Kidney (tissue), 13 donors: ENCODE measurements at regions not wholly inside any gene's neighbourhood (a gene's known extent, or its start where the extent isn't known, plus 50 kb on each side); places are given as distances from the start of the nearest gene placed in this dataset.
A peak's percentile ranks its signal among the peaks of the same experiment; 100 is the strongest.

Experiments
- DNase-seq, 5 donors: peaks; one replicate each; pipeline ENCODE4 v3.0.0-alpha.2; 2013 to 2020
- FAIRE-seq: peaks from 2 replicates; lab custom pipeline; 2012; peaks lifted over from hg19 to GRCh38; lab: Jason Lieb, UNC
- H3K27ac ChIP-seq, 2 donors: one replicate each; pipeline ENCODE4 v1.7.0; 2013; ENCODE audit warnings: low read depth in 2 of 2, low read length in 2 of 2, inconsistent platforms in 1 of 2
- H3K27me3 ChIP-seq: one replicate; pipeline ENCODE4 v1.7.1; 2013; ENCODE audit warnings: low read length, inconsistent platforms; ENCODE audit not compliant: control insufficient read depth, insufficient read depth
- H3K36me3 ChIP-seq, 3 donors: one replicate each; pipeline versions ENCODE4 v1.7.0 to v1.7.1; 2013; ENCODE audit warnings: low read length in 3 of 3, control low read depth in 1 of 3, inconsistent platforms in 1 of 3; ENCODE audit not compliant: insufficient read depth in 3 of 3, control insufficient read depth in 2 of 3
- H3K4me1 ChIP-seq, 3 donors: one replicate each; pipeline versions ENCODE4 v1.7.0 to v1.7.1; 2013; ENCODE audit warnings: low read length in 3 of 3, inconsistent platforms in 1 of 3, low read depth in 1 of 3; ENCODE audit not compliant: control insufficient read depth in 2 of 3, insufficient read depth in 2 of 3
- H3K4me3 ChIP-seq, 3 donors: one replicate each; pipeline versions ENCODE4 v1.7.0 to v1.8.1; 2013; ENCODE audit warnings: low read length in 3 of 3, control low read depth in 1 of 3, inconsistent platforms in 1 of 3
- H3K9ac ChIP-seq, 3 donors: one replicate each; pipeline versions ENCODE4 v1.7.0 to v1.7.1; 2013; ENCODE audit warnings: low read length in 3 of 3, control low read depth in 1 of 3, inconsistent platforms in 1 of 3
- H3K9me3 ChIP-seq, 3 donors: one replicate each; pipeline versions ENCODE4 v1.7.0 to v1.7.1; 2013; ENCODE audit warnings: low read length in 3 of 3, control low read depth in 1 of 3, inconsistent platforms in 1 of 3; ENCODE audit not compliant: control insufficient read depth in 2 of 3, insufficient read depth in 1 of 3
- intact Hi-C: fragments of 100-400 bp; cut with DNase I; formaldehyde crosslinking; loops from one replicate; pipeline ENCODE4 v1.11.1; 2022
- TF ChIP-seq, protein P1 (sequence below): IDR thresholded peaks from 3 replicates; pipeline ENCODE4 v1.5.1; 2012; ENCODE audit warnings: mild to moderate bottlenecking, moderate library complexity, borderline replicate concordance; ENCODE audit not compliant: insufficient read depth; ENCODE audit errors: extremely low read depth
- donor health status: control.
- donor health status: control.
- donor health status: control.
- donor health status: control.
- donor health status: control.
- donor health status: DM: yes; HTN: yes; CAD: no.
- donor health status: Normal renal cell carcinoma (clear cell type).

DNA sequence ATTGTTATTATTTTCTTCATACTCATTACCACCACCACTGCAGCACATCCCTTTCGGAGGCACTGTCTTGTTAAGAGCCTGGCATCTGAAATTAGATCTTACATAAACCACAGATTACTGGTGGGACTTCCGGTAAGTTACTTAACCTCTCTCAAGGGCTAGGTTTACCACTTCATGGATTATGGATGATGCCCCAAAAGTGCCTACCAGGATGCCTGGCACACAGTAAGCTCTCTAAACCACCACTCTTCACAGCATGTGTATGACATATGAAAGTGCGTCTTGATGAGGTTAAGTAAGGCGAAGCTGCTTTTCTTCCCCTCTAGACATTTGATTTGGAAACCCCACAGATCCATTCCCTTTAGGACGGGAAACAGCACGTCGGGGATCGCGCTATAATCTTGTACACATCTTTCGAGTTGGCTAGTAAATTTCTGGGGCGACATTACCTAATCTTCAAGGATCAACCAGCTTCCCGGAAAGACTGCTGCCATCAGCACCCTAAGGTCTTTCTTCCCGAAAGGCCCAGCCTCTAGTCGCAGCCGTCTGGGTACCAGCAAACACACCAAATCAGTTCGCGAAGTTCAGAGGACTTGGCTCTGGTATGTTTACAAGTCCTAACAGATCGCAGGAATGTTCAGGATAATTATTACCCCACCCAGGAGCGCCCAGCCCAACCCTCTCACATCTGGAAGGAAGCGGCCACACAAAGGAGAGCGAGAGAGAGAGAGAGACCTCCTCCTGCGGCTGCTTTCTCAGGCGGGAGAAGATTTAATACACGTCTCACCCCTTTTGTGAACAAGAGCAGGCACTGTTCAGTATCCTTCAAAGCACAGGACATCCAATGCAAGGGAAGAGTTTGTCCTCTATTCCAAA is 155.1 kb upstream of the FRMD4B start:
- TF ChIP-seq, protein P1, sequence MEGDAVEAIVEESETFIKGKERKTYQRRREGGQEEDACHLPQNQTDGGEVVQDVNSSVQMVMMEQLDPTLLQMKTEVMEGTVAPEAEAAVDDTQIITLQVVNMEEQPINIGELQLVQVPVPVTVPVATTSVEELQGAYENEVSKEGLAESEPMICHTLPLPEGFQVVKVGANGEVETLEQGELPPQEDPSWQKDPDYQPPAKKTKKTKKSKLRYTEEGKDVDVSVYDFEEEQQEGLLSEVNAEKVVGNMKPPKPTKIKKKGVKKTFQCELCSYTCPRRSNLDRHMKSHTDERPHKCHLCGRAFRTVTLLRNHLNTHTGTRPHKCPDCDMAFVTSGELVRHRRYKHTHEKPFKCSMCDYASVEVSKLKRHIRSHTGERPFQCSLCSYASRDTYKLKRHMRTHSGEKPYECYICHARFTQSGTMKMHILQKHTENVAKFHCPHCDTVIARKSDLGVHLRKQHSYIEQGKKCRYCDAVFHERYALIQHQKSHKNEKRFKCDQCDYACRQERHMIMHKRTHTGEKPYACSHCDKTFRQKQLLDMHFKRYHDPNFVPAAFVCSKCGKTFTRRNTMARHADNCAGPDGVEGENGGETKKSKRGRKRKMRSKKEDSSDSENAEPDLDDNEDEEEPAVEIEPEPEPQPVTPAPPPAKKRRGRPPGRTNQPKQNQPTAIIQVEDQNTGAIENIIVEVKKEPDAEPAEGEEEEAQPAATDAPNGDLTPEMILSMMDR = no peak
- H3K27ac ChIP-seq = no peak overlapping the region
- no peaks in the 10 kb centered on the region for H3K4me1 ChIP-seq
- H3K9ac ChIP-seq = no peak overlapping the region
- DNase-seq (peak in 4 of 5 donors; percentile 57 to 77 (median 64)), FAIRE-seq (no peak)
- peaks cover 2% of the 10 kb centered on the region for H3K27me3 ChIP-seq
- H3K4me3 ChIP-seq = peak overlapping the region in 2 of 3 donors; percentile 34 to 49
- no peaks in the 10 kb centered on the region for H3K9me3 ChIP-seq
- no peaks in the 10 kb centered on the region for H3K36me3 ChIP-seq
- intact Hi-C loops = no loop called here

DNA sequence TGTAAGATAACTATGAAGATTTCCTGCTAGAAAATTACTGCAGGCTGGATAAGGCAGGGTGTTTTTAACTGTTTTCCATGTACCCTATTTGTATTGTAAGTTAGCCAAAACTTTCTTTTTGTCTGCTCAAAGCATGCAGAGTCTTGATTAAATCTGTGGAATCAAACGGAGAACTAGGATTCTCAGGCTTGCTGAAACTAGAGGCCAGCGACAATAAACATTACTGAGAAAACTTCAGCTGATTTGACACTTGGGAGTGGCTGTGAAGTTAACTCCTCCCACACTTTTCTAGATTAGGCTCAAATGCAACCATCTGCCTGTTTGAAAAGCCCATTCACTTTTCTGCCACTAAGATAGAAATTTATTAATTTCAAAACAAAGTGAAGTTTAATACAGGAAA is 153.2 kb upstream of the FRMD4B start:
- peak in 1 of 5 donors; percentile 58 for DNase-seq

DNA sequence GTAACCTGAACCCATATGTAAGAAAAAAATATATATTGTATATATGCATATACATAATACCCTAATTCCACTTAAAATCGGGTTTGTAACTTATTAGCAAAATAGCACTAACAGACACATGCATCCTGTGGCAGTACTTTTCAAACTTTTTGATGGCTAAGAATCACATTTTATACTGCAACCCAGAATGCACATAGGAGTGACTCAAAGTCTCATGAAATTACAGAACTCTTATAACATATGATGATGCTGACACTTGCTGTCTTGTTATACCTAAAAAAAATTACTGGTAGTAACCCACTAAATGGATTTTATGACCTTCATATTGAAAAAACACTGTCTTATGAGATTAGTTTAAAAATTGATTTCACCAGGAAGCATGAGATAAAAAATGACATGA is 152.4 kb upstream of the FRMD4B start:
- Histone ChIP-seq H3K4me1 (no peaks in the 10 kb centered on the region), H3K4me3 (no peak overlapping the region), H3K27ac (no peak overlapping the region), H3K9ac (no peak overlapping the region), H3K27me3 (no peaks in the 10 kb centered on the region), H3K36me3 (no peaks in the 10 kb centered on the region), H3K9me3 (no peaks in the 10 kb centered on the region)
- TF ChIP-seq, protein P1 = no peak
- DNase-seq = no peak
- intact Hi-C loops = no loop called here
- FAIRE-seq = no peak

More for the DNA sequence above, 153.2 kb upstream of the FRMD4B start:
- H3K9ac ChIP-seq = no peak overlapping the region
- peaks cover 2% of the 10 kb centered on the region for H3K27me3 ChIP-seq
- TF ChIP-seq, protein P1 = no peak
- no peaks in the 10 kb centered on the region for H3K4me1 ChIP-seq
- H3K27ac ChIP-seq = no peak overlapping the region
- H3K4me3 ChIP-seq = no peak overlapping the region
- no peaks in the 10 kb centered on the region for H3K9me3 ChIP-seq
- no peak for FAIRE-seq
- intact Hi-C loops = no loop called here
- H3K36me3 ChIP-seq = no peaks in the 10 kb centered on the region
